ENCODE measurements at regions not wholly inside any gene's neighbourhood (a gene's known extent, or its start where the extent isn't known, plus 50 kb on each side); places are given as distances from the start of the nearest gene placed in this dataset.
"Not testable (repeated sequence)": the region's sequence is repeated elsewhere in the genome, so short reads cannot be mapped to it uniquely, and the experiment has no call there.

GRCh38 chr14:85830549-85830948 is 300.6 kb downstream of the FLRT2 start:
- not testable (repeated sequence) for H3K4me3 ChIP-seq (ENCODE audit: insufficient read depth, low read depth, low read length); H3K4me3 Mint-ChIP-seq (ENCODE audit: unreplicated experiment); H3K27ac Mint-ChIP-seq (ENCODE audit: unreplicated experiment); H3K9me3 Mint-ChIP-seq (ENCODE audit: unreplicated experiment); H3K4me2 ChIP-seq (ENCODE audit: low read length); H2AFZ ChIP-seq (ENCODE audit: low read depth, low read length); H3K27me3 Mint-ChIP-seq (ENCODE audit: low read depth, unreplicated experiment); H3K4me1 ChIP-seq (ENCODE audit: insufficient read depth, low read length); H3K27ac ChIP-seq (ENCODE audit: low read depth, low read length); H3K9ac ChIP-seq (ENCODE audit: low read length); FAIRE-seq; H3K36me3 Mint-ChIP-seq (ENCODE audit: low read depth, unreplicated experiment); H4K20me1 ChIP-seq (ENCODE audit: insufficient read depth, low read length); H3K79me2 ChIP-seq (ENCODE audit: insufficient read depth, low read length); H3K4me1 Mint-ChIP-seq (ENCODE audit: low read depth, unreplicated experiment); H3K36me3 ChIP-seq (ENCODE audit: insufficient read depth, low read length); H3K27me3 ChIP-seq (ENCODE audit: insufficient read depth, low read length); DNase-seq (ENCODE audit: low read depth); H3K9me3 ChIP-seq (ENCODE audit: insufficient read depth, low read depth, low read length)

- not testable (repeated sequence) for H3K4me3 Mint-ChIP-seq (ENCODE audit: unreplicated experiment); H3K27me3 ChIP-seq (ENCODE audit: insufficient read depth, low read length); FAIRE-seq; H3K27me3 Mint-ChIP-seq (ENCODE audit: low read depth, unreplicated experiment); H2AFZ ChIP-seq (ENCODE audit: low read depth, low read length); H3K9me3 ChIP-seq (ENCODE audit: insufficient read depth, low read depth, low read length); H3K36me3 Mint-ChIP-seq (ENCODE audit: low read depth, unreplicated experiment); H3K4me3 ChIP-seq (ENCODE audit: insufficient read depth, low read depth, low read length); H3K4me2 ChIP-seq (ENCODE audit: low read length); DNase-seq (ENCODE audit: low read depth); H3K27ac Mint-ChIP-seq (ENCODE audit: unreplicated experiment); H3K4me1 ChIP-seq (ENCODE audit: insufficient read depth, low read length); H3K9ac ChIP-seq (ENCODE audit: low read length); H3K9me3 Mint-ChIP-seq (ENCODE audit: unreplicated experiment); H3K27ac ChIP-seq (ENCODE audit: low read depth, low read length); H4K20me1 ChIP-seq (ENCODE audit: insufficient read depth, low read length); H3K79me2 ChIP-seq (ENCODE audit: insufficient read depth, low read length); H3K36me3 ChIP-seq (ENCODE audit: insufficient read depth, low read length); H3K4me1 Mint-ChIP-seq (ENCODE audit: low read depth, unreplicated experiment)
Measured at GRCh38 chr14:85829601-85830000, 299.7 kb downstream of the FLRT2 start.

DNA sequence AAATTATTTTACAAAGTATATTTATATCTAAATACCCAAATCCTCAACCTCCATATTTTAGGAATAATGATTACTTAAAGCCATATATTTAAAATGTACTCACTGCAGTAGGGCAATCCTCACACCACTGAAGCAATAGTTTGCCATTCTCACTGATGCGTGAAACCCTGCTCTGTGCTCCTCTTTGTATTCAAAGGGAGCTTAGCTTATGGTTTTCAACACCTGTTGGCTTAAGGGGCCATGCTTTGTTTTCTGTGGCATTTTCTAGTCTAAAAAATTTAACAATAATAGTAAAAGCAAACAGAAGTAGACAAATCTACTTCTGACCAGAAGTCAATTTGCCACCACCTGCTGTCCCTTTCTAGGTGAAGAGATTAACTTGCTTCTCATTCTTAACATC is 294.6 kb downstream of the FLRT2 start:
- H4K20me1 ChIP-seq (ENCODE audit: insufficient read depth, low read length), result no peaks in the 10 kb centered on the region
- no peak overlapping the region for H2AFZ ChIP-seq (ENCODE audit: low read depth, low read length)
- H3K79me2 ChIP-seq (ENCODE audit: insufficient read depth, low read length), result no peaks in the 10 kb centered on the region
- H3K9me3 ChIP-seq (ENCODE audit: insufficient read depth, low read depth, low read length), result no peaks in the 10 kb centered on the region
- H3K36me3 ChIP-seq (ENCODE audit: insufficient read depth, low read length), result no peaks in the 10 kb centered on the region
- H3K36me3 Mint-ChIP-seq (ENCODE audit: low read depth, unreplicated experiment), result no peaks in the 10 kb centered on the region
- no peak overlapping the region for H3K27ac Mint-ChIP-seq (ENCODE audit: unreplicated experiment)
- H3K4me1 ChIP-seq (ENCODE audit: insufficient read depth, low read length), result no peaks in the 10 kb centered on the region
- H3K27me3 Mint-ChIP-seq (ENCODE audit: low read depth, unreplicated experiment), result peaks cover 2% of the 10 kb centered on the region
- H3K4me3 Mint-ChIP-seq (ENCODE audit: unreplicated experiment), result no peak overlapping the region
- H3K4me2 ChIP-seq (ENCODE audit: low read length), result no peak overlapping the region
- TF ChIP-seq, protein P1, sequence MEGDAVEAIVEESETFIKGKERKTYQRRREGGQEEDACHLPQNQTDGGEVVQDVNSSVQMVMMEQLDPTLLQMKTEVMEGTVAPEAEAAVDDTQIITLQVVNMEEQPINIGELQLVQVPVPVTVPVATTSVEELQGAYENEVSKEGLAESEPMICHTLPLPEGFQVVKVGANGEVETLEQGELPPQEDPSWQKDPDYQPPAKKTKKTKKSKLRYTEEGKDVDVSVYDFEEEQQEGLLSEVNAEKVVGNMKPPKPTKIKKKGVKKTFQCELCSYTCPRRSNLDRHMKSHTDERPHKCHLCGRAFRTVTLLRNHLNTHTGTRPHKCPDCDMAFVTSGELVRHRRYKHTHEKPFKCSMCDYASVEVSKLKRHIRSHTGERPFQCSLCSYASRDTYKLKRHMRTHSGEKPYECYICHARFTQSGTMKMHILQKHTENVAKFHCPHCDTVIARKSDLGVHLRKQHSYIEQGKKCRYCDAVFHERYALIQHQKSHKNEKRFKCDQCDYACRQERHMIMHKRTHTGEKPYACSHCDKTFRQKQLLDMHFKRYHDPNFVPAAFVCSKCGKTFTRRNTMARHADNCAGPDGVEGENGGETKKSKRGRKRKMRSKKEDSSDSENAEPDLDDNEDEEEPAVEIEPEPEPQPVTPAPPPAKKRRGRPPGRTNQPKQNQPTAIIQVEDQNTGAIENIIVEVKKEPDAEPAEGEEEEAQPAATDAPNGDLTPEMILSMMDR (IDR thresholded peaks at IDR 0.05; ENCODE audit: insufficient read depth, low read depth, low read length), result no peak
- no peak overlapping the region for H3K9ac ChIP-seq (ENCODE audit: low read length)
- no peaks in the 10 kb centered on the region for H3K9me3 Mint-ChIP-seq (ENCODE audit: unreplicated experiment)
- no peaks in the 10 kb centered on the region for H3K27me3 ChIP-seq (ENCODE audit: insufficient read depth, low read length)
- H3K4me1 Mint-ChIP-seq (ENCODE audit: low read depth, unreplicated experiment), result no peaks in the 10 kb centered on the region
- H3K4me3 ChIP-seq (ENCODE audit: insufficient read depth, low read depth, low read length), result no peak overlapping the region
- FAIRE-seq, result no peak
- H3K27ac ChIP-seq (ENCODE audit: low read depth, low read length), result no peak overlapping the region
- DNase-seq (ENCODE audit: low read depth), result no peak

- Histone ChIP-seq H3K9ac (ENCODE audit: low read length) (no peak overlapping the region), H4K20me1 (ENCODE audit: insufficient read depth, low read length) (no peaks in the 10 kb centered on the region), H3K4me2 (ENCODE audit: low read length) (no peak overlapping the region), H2AFZ (ENCODE audit: low read depth, low read length) (no peak overlapping the region), H3K36me3 (ENCODE audit: insufficient read depth, low read length) (no peaks in the 10 kb centered on the region), H3K4me3 (ENCODE audit: insufficient read depth, low read depth, low read length) (no peak overlapping the region), H3K9me3 (ENCODE audit: insufficient read depth, low read depth, low read length) (no peaks in the 10 kb centered on the region), H3K27ac (ENCODE audit: low read depth, low read length) (no peak overlapping the region), H3K79me2 (ENCODE audit: insufficient read depth, low read length) (no peaks in the 10 kb centered on the region), H3K27me3 (ENCODE audit: insufficient read depth, low read length) (no peaks in the 10 kb centered on the region), H3K4me1 (ENCODE audit: insufficient read depth, low read length) (no peaks in the 10 kb centered on the region)
- DNase-seq (ENCODE audit: low read depth) (no peak), FAIRE-seq (no peak)
- no peak for TF ChIP-seq EZH2 (IDR thresholded peaks at IDR 0.05; ENCODE audit: insufficient read depth, low read length)
- TF ChIP-seq, protein P1 (IDR thresholded peaks at IDR 0.05; ENCODE audit: insufficient read depth, low read depth, low read length), result no peak
- Mint-ChIP-seq H3K36me3 (ENCODE audit: low read depth, unreplicated experiment) (no peaks in the 10 kb centered on the region), H3K27ac (ENCODE audit: unreplicated experiment) (no peak overlapping the region), H3K4me1 (ENCODE audit: low read depth, unreplicated experiment) (no peaks in the 10 kb centered on the region), H3K4me3 (ENCODE audit: unreplicated experiment) (no peak overlapping the region), H3K27me3 (ENCODE audit: low read depth, unreplicated experiment) (peaks cover 2% of the 10 kb centered on the region), H3K9me3 (ENCODE audit: unreplicated experiment) (no peaks in the 10 kb centered on the region)
Measured at GRCh38 chr14:85822236-85822635, 292.3 kb downstream of the FLRT2 start.
